ENCODE measurements at regions not wholly inside any gene's neighbourhood (a gene's known extent, or its start where the extent isn't known, plus 50 kb on each side); places are given as distances from the start of the nearest gene placed in this dataset.

DNA sequence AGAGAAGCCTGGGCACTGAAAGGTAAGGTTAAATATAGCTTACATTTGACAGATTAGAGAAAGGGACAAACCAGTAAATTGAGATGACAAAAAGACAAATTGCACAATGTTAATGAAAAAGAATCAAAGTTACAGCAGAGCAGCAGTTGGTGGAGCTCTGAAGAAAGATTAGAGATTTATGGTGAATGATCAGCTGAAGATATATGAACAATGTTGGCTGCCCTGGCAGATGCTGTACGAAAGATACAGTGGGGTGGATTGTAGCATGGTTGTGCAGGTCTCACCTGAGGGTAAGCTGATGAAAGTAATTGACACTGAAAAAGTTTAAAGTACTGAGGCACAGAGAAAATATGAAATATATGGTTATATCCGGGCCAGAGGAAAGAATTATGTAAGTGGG lies 492.1 kb downstream of the ARHGEF28 start:
- intact Hi-C loops (cut with micrococcal nuclease) (no loop called here), dilution Hi-C loops (cut with MboI; ENCODE audit: extremely low pct_ligation_motif_present, low sequenced_read_pairs) (no loop called here)
- Histone ChIP-seq H3K36me3 (ENCODE audit: control insufficient read depth in 2 of 2, extremely low read depth in 1 of 2, insufficient read depth in 2 of 2, low read length in 2 of 2) (no peaks in the 10 kb centered on the region), H3K4me3 (replicated peaks in 1 of 3; ENCODE audit: insufficient read depth in 1 of 3, low read depth in 1 of 3, low read length in 3 of 3) (no peak overlapping the region), H2AFZ (ENCODE audit: low read depth, low read length) (no peak overlapping the region), H3K27ac (ENCODE audit: insufficient read depth, low read depth, low read length) (no peak overlapping the region), H3K27me3 (ENCODE audit: control insufficient read depth in 2 of 2, insufficient read depth in 2 of 2, low read length in 2 of 2) (no peaks in the 10 kb centered on the region), H3K79me2 (ENCODE audit: control insufficient read depth, insufficient read depth, low read length) (no peaks in the 10 kb centered on the region), H3K9me3 (replicated peaks; ENCODE audit: control insufficient read depth, insufficient read depth, low read length) (no peaks in the 10 kb centered on the region), H3K9me1 (replicated peaks; ENCODE audit: control insufficient read depth, extremely low read depth, insufficient read depth, low read length) (no peaks in the 10 kb centered on the region), H3K4me1 (ENCODE audit: control insufficient read depth, extremely low read depth, insufficient read depth, low read length) (peaks cover 26% of the 10 kb centered on the region), H4K20me1 (replicated peaks; ENCODE audit: control insufficient read depth, extremely low read depth, insufficient read depth, low read length) (no peaks in the 10 kb centered on the region), H3K4me2 (ENCODE audit: insufficient read depth, low read length) (no peak overlapping the region), H3K9ac (replicated peaks; ENCODE audit: extremely low read depth, insufficient read depth, low read length) (no peak overlapping the region)
- no peak for DNase-seq (ENCODE audit: low read depth, low spot score)
- ChIA-PET POLR2A (no interaction called here), CTCF (interaction anchor here (1.6 kb wide), 1 partner anchor 9 kb away, joined by 3 read pairs; no protein-coding TSS in a partner anchor)
- no peak for TF ChIP-seq FOS (IDR thresholded peaks at IDR 0.05; ENCODE audit: borderline replicate concordance, insufficient read depth, low read length)
- no peak for TF ChIP-seq JUN (IDR thresholded peaks at IDR 0.05; ENCODE audit: borderline replicate concordance, insufficient read depth, insufficient read length, low read depth)
- TF ChIP-seq POLR2A (IDR thresholded peaks at IDR 0.05; ENCODE audit: low read depth, low read length) = no peak
- no peak for TF ChIP-seq EZH2 (IDR thresholded peaks at IDR 0.05; ENCODE audit: borderline replicate concordance, low read depth, low read length, severe bottlenecking)
- BruUV-seq (replicated peaks) = no TSS peak
- no peak for FAIRE-seq

DNA sequence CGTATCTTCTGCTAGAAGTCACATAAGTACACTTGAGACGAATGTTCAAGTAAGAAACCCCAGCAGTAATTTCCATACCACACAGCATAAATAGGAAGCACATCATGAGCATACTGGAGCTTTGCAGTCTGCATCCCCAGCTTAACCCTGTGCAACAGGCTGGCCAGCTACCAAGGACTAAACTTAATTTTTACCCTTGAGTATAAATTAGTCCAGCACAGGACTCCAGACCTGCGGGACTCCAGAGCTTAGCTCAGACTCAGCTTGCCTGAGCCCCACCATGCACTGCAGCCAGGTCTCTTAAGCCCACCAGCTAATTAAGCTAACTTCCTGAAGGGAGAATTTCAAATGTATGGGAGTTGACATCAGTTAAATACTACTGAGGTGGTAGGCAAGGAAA lies 491.0 kb downstream of the ARHGEF28 start:
- Histone ChIP-seq H3K4me3 (replicated peaks in 1 of 3; ENCODE audit: insufficient read depth in 1 of 3, low read depth in 1 of 3, low read length in 3 of 3) (no peak overlapping the region), H3K9me3 (replicated peaks; ENCODE audit: control insufficient read depth, insufficient read depth, low read length) (no peaks in the 10 kb centered on the region), H3K4me1 (ENCODE audit: control insufficient read depth, extremely low read depth, insufficient read depth, low read length) (peaks cover 17% of the 10 kb centered on the region), H3K79me2 (ENCODE audit: control insufficient read depth, insufficient read depth, low read length) (no peaks in the 10 kb centered on the region), H2AFZ (ENCODE audit: low read depth, low read length) (no peak overlapping the region), H3K27ac (ENCODE audit: insufficient read depth, low read depth, low read length) (no peak overlapping the region), H3K36me3 (ENCODE audit: control insufficient read depth in 2 of 2, extremely low read depth in 1 of 2, insufficient read depth in 2 of 2, low read length in 2 of 2) (no peaks in the 10 kb centered on the region), H3K9me1 (replicated peaks; ENCODE audit: control insufficient read depth, extremely low read depth, insufficient read depth, low read length) (no peaks in the 10 kb centered on the region), H3K9ac (replicated peaks; ENCODE audit: extremely low read depth, insufficient read depth, low read length) (no peak overlapping the region), H3K27me3 (ENCODE audit: control insufficient read depth in 2 of 2, insufficient read depth in 2 of 2, low read length in 2 of 2) (peaks cover 0 to 2% of the 10 kb centered on the region in 2 experiments), H4K20me1 (replicated peaks; ENCODE audit: control insufficient read depth, extremely low read depth, insufficient read depth, low read length) (no peaks in the 10 kb centered on the region), H3K4me2 (ENCODE audit: insufficient read depth, low read length) (no peak overlapping the region)
- POLR2A ChIA-PET = no interaction called here
- CTCF ChIA-PET = interaction anchor here (1.4 to 1.6 kb wide), 2 partner anchors 10 to 24 kb away, joined by 3 to 4 read pairs; no protein-coding TSS in a partner anchor
- intact Hi-C loops (cut with micrococcal nuclease) (no loop called here), dilution Hi-C loops (cut with MboI; ENCODE audit: extremely low pct_ligation_motif_present, low sequenced_read_pairs) (no loop called here)
- BruUV-seq (replicated peaks) = no TSS peak
- DNase-seq (ENCODE audit: low read depth, low spot score) (no peak), FAIRE-seq (no peak)
- no peak for TF ChIP-seq FOS (IDR thresholded peaks at IDR 0.05; ENCODE audit: borderline replicate concordance, insufficient read depth, low read length)
- TF ChIP-seq, protein P1, sequence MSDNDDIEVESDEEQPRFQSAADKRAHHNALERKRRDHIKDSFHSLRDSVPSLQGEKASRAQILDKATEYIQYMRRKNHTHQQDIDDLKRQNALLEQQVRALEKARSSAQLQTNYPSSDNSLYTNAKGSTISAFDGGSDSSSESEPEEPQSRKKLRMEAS (IDR thresholded peaks at IDR 0.05; ENCODE audit: insufficient read depth, insufficient read length) = no peak
- TF ChIP-seq, protein P2, sequence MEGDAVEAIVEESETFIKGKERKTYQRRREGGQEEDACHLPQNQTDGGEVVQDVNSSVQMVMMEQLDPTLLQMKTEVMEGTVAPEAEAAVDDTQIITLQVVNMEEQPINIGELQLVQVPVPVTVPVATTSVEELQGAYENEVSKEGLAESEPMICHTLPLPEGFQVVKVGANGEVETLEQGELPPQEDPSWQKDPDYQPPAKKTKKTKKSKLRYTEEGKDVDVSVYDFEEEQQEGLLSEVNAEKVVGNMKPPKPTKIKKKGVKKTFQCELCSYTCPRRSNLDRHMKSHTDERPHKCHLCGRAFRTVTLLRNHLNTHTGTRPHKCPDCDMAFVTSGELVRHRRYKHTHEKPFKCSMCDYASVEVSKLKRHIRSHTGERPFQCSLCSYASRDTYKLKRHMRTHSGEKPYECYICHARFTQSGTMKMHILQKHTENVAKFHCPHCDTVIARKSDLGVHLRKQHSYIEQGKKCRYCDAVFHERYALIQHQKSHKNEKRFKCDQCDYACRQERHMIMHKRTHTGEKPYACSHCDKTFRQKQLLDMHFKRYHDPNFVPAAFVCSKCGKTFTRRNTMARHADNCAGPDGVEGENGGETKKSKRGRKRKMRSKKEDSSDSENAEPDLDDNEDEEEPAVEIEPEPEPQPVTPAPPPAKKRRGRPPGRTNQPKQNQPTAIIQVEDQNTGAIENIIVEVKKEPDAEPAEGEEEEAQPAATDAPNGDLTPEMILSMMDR (IDR thresholded peaks at IDR 0.05; ENCODE audit: extremely low read depth in 1 of 2, insufficient read depth in 1 of 2, low read depth in 1 of 2, low read length in 2 of 2) = no peak
- TF ChIP-seq POLR2A (IDR thresholded peaks at IDR 0.05; ENCODE audit: low read depth, low read length) = no peak
- TF ChIP-seq JUN (IDR thresholded peaks at IDR 0.05; ENCODE audit: borderline replicate concordance, insufficient read depth, insufficient read length, low read depth) = no peak
- no peak for TF ChIP-seq EZH2 (IDR thresholded peaks at IDR 0.05; ENCODE audit: borderline replicate concordance, low read depth, low read length, severe bottlenecking)
- no peak for TF ChIP-seq POLR2AphosphoS5 (IDR thresholded peaks at IDR 0.05; ENCODE audit: insufficient read depth, low read depth, low read length)
- TF ChIP-seq MYC (IDR thresholded peaks at IDR 0.05; ENCODE audit: low read depth, low read length) = no peak
- no peak for TF ChIP-seq GATA2 (IDR thresholded peaks at IDR 0.05; ENCODE audit: insufficient read depth, insufficient read length, low read depth, low read length)

Data from endothelial cell of umbilical vein (primary cell).